Trophoblast cell (in vitro differentiated cells and primary cell): ENCODE measurements at regions not wholly inside any gene's neighbourhood (a gene's known extent, or its start where the extent isn't known, plus 50 kb on each side); places are given as distances from the start of the nearest gene placed in this dataset.

Experiments used
- DNase-seq, 2 donors: peaks; one replicate each; pipeline ENCODE4 v3.0.0-alpha.2; 2016
- H2AFZ ChIP-seq: 2 replicates; pipeline ENCODE4 v1.6.1; 2013; ENCODE audit warnings: low read length, moderate library complexity, mild to moderate bottlenecking; ENCODE audit not compliant: insufficient read depth, poor library complexity
- H2AK5ac ChIP-seq: 2 replicates; pipeline ENCODE4 v1.6.1; 2013; ENCODE audit warnings: mild to moderate bottlenecking, low read length
- H2BK120ac ChIP-seq: 2 replicates; pipeline ENCODE4 v1.6.1; 2013; ENCODE audit warnings: low read length, mild to moderate bottlenecking, moderate library complexity; ENCODE audit not compliant: insufficient read depth, poor library complexity
- H2BK12ac ChIP-seq: 2 replicates; pipeline ENCODE4 v1.6.1; 2013; ENCODE audit warnings: mild to moderate bottlenecking, low read length, moderate library complexity
- H2BK5ac ChIP-seq: 2 replicates; pipeline ENCODE4 v1.6.1; 2013; ENCODE audit warnings: low read length, low read depth, moderate library complexity, mild to moderate bottlenecking; ENCODE audit not compliant: poor library complexity
- H3K14ac ChIP-seq: 2 replicates; pipeline ENCODE4 v1.6.1; 2013; ENCODE audit warnings: mild to moderate bottlenecking, low read length
- H3K18ac ChIP-seq: 2 replicates; pipeline ENCODE4 v1.6.1; 2013; ENCODE audit warnings: mild to moderate bottlenecking, low read length
- H3K23ac ChIP-seq: 2 replicates; pipeline ENCODE4 v1.6.1; 2013; ENCODE audit warnings: low read length
- H3K27ac ChIP-seq: 2 replicates; pipeline ENCODE4 v1.5.1; 2013; ENCODE audit warnings: low read depth, mild to moderate bottlenecking, inconsistent platforms, low read length, moderate library complexity
- H3K27me3 ChIP-seq: 2 replicates; pipeline ENCODE4 v1.6.1; 2013; ENCODE audit warnings: inconsistent platforms, mild to moderate bottlenecking, low read length, moderate library complexity; ENCODE audit not compliant: insufficient read depth
- H3K36me3 ChIP-seq, 2 experiments: 1 replicate in 1 of 2; 2 replicates in 1 of 2; pipeline ENCODE4 v1.6.1; 2013; ENCODE audit warnings: low read length in 2 of 2, mild to moderate bottlenecking in 2 of 2, moderate library complexity in 1 of 2; ENCODE audit not compliant: insufficient read depth in 2 of 2, control insufficient read depth in 1 of 2
- H3K4ac ChIP-seq: 2 replicates; pipeline ENCODE4 v1.6.1; 2013; ENCODE audit warnings: low read depth, mild to moderate bottlenecking, low read length, moderate library complexity
- H3K4me1 ChIP-seq, 2 experiments: 1 replicate in 1 of 2; 2 replicates in 1 of 2; pipeline ENCODE4 v1.6.1; 2013; ENCODE audit warnings: low read length in 2 of 2, mild to moderate bottlenecking in 2 of 2, moderate library complexity in 1 of 2; ENCODE audit not compliant: insufficient read depth in 2 of 2, control insufficient read depth in 1 of 2
- H3K4me2 ChIP-seq: 2 replicates; pipeline ENCODE4 v1.6.1; 2013; ENCODE audit warnings: inconsistent platforms, mild to moderate bottlenecking, low read length, moderate library complexity
- H3K4me3 ChIP-seq: 2 replicates; pipeline ENCODE4 v1.5.1; 2013; ENCODE audit warnings: mild to moderate bottlenecking, low read depth, low read length, inconsistent platforms
- H3K79me1 ChIP-seq: one replicate; pipeline ENCODE4 v1.6.1; 2013; ENCODE audit warnings: low read length
- H3K79me2 ChIP-seq: 2 replicates; pipeline ENCODE4 v1.6.1; 2013; ENCODE audit warnings: low read length, mild to moderate bottlenecking; ENCODE audit not compliant: control insufficient read depth, insufficient read depth, poor library complexity
- H3K9ac ChIP-seq: 2 replicates; pipeline ENCODE4 v1.6.1; 2013; ENCODE audit warnings: mild to moderate bottlenecking, low read length
- H3K9me3 ChIP-seq: 2 replicates; pipeline ENCODE4 v1.6.1; 2013; ENCODE audit warnings: low read depth, mild to moderate bottlenecking, control low read depth, inconsistent platforms, low read length; ENCODE audit not compliant: insufficient read depth
- H4K12ac ChIP-seq: 2 replicates; pipeline ENCODE4 v1.6.1; 2013; ENCODE audit warnings: low read depth, mild to moderate bottlenecking, low read length, moderate library complexity
- H4K8ac ChIP-seq: 2 replicates; pipeline ENCODE4 v1.6.1; 2013; ENCODE audit warnings: low read depth, mild to moderate bottlenecking, low read length, moderate library complexity
- H4K91ac ChIP-seq: one replicate; pipeline ENCODE4 v1.6.1; 2013; ENCODE audit warnings: low read depth, mild to moderate bottlenecking, low read length, moderate library complexity
- WGBS: extraction: QIAGEN DNeasy Blood & Tissue Kit; methylation state at CpG from one replicate; pipeline ENCODE4 v1.1.7; 2013; ENCODE audit warnings: missing lambda C conversion rate; ENCODE audit not compliant: insufficient read length, insufficient coverage; ENCODE audit errors: extremely low coverage; 5-methylcytosine and 5-hydroxymethylcytosine counted together

DNA sequence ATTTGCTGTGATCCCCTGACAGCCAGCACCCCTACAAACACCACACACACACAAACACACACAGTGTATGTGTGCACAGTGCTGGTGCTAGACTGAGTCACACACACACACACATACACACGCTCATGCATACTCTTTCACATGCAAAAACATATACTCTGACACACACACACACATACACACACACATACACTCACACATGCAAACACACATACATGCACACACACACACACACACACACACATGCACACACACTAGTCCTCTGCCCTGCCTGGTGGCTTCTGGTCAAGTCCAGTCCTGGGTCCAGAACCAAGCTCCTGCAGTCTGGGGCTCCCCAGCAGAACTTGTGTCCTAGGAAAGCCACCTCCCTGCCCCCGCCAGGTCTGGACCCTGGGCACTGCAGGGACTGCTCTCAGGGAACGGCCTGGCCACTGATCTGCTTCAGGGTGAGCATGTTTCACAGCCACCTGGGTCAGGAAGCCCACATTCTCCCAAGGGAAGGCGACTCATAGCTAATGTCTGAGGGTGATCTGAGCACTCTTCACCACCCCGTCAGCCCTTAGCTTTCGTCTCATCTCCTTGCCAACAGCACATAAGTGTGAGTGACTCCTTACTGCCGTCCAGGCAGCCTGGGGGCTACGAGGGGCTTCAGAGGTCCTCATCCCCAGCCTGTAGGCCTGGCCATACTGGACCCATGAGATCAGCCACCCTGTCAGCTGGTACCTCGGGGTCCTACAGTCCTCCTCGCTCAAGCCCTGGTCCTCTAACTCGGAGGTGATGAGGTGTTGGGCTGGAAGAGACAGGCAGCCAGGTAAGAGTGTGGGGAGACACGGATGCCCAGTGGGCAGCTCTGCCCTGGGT is 88.1 kb downstream of the MCFD2 start:
- no peak for DNase-seq
- Histone ChIP-seq H3K79me2 (no peaks in the 10 kb centered on the region), H3K27ac (no peak overlapping the region), H2BK5ac (no peak overlapping the region), H3K36me3 (no peaks in the 10 kb centered on the region), H4K91ac (no peak overlapping the region), H3K4ac (no peak overlapping the region), H4K12ac (no peak overlapping the region), H3K4me3 (peak overlapping the region; percentile 10), H3K79me1 (no peaks in the 10 kb centered on the region), H2AFZ (no peak overlapping the region), H3K9me3 (peaks cover 2% of the 10 kb centered on the region), H3K18ac (no peak overlapping the region), H2BK12ac (no peak overlapping the region), H2AK5ac (no peak overlapping the region), H3K14ac (no peak overlapping the region), H3K4me2 (no peak overlapping the region), H3K27me3 (no peaks in the 10 kb centered on the region), H3K4me1 (no peaks in the 10 kb centered on the region), H2BK120ac (no peak overlapping the region), H4K8ac (no peak overlapping the region), H3K9ac (no peak overlapping the region), H3K23ac (no peak overlapping the region)
- WGBS = no CpG with 5 or more reads among the region's 12 CpGs

- Histone ChIP-seq H4K12ac (no peak overlapping the region), H3K4me3 (no peak overlapping the region), H2AFZ (no peak overlapping the region), H2BK12ac (no peak overlapping the region), H3K9me3 (peaks cover 2% of the 10 kb centered on the region), H4K91ac (no peak overlapping the region), H3K4ac (no peak overlapping the region), H3K9ac (no peak overlapping the region), H3K23ac (no peak overlapping the region), H3K14ac (no peak overlapping the region), H3K18ac (no peak overlapping the region), H2BK120ac (no peak overlapping the region), H3K4me1 (no peaks in the 10 kb centered on the region), H3K4me2 (no peak overlapping the region), H3K79me2 (no peaks in the 10 kb centered on the region), H3K36me3 (no peaks in the 10 kb centered on the region), H2BK5ac (no peak overlapping the region), H3K27ac (no peak overlapping the region), H3K27me3 (no peaks in the 10 kb centered on the region), H2AK5ac (no peak overlapping the region), H4K8ac (no peak overlapping the region), H3K79me1 (no peaks in the 10 kb centered on the region)
- no CpG with 5 or more reads among the region's 15 CpGs for WGBS
- no peak for DNase-seq
These were observed 88.9 kb downstream of the MCFD2 start for GRCh38 chr2:46826569-46827245.

GRCh38 chr2:46825939-46826568 is 89.6 kb downstream of the MCFD2 start:
- Histone ChIP-seq H3K4me3 (no peak overlapping the region), H4K12ac (no peak overlapping the region), H2BK120ac (no peak overlapping the region), H3K79me2 (no peaks in the 10 kb centered on the region), H3K79me1 (no peaks in the 10 kb centered on the region), H4K91ac (no peak overlapping the region), H3K27ac (no peak overlapping the region), H4K8ac (no peak overlapping the region), H2AFZ (no peak overlapping the region), H3K4me1 (no peaks in the 10 kb centered on the region), H3K9me3 (peaks cover 2% of the 10 kb centered on the region), H2BK5ac (no peak overlapping the region), H3K9ac (no peak overlapping the region), H3K4me2 (no peak overlapping the region), H2AK5ac (no peak overlapping the region), H2BK12ac (no peak overlapping the region), H3K27me3 (no peaks in the 10 kb centered on the region), H3K23ac (no peak overlapping the region), H3K4ac (no peak overlapping the region), H3K14ac (no peak overlapping the region), H3K36me3 (no peaks in the 10 kb centered on the region), H3K18ac (no peak overlapping the region)
- DNase-seq = no peak
- WGBS = no CpG with 5 or more reads among the region's 11 CpGs

DNA sequence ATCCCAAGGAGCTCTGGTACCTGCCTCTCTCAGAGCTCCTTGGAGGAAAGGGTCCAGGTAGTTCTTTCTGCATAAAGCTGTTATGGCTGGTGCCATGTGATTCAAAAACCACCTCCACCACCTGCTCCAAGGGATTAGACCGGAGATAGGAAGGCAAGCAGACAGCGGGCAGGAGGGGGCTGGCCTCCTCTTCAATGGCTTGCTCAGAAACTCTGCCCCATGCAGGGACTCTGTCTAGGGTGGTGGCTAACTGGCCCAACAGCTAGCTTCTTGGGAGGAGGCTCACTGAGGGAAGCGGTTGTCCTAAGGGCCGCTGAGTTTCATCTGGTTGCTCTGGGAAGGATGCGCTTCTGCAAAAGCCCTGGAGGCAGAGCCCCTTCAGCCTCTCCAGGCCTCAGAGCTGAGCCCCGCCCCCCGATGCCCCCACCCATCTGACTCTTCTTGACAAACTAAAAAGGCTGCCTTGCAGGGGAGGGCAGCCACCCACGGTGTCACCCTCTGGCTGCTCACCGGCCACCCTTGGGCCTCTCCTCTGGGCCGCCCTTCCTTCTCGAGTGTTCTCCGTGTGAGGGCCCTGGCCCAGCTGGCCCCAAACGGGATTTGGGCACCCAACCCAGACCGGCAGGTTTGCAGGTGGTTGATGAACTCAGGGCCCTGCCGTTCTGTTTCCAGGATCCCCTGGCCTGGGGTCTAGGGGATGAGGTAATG is 90.2 kb downstream of the MCFD2 start:
- Histone ChIP-seq H2AK5ac (no peak overlapping the region), H3K4ac (no peak overlapping the region), H3K27me3 (no peaks in the 10 kb centered on the region), H2BK5ac (no peak overlapping the region), H3K79me1 (no peaks in the 10 kb centered on the region), H3K36me3 (no peaks in the 10 kb centered on the region), H4K91ac (no peak overlapping the region), H3K4me1 (no peaks in the 10 kb centered on the region), H4K8ac (no peak overlapping the region), H3K27ac (no peak overlapping the region), H3K23ac (no peak overlapping the region), H3K18ac (no peak overlapping the region), H2AFZ (no peak overlapping the region), H4K12ac (no peak overlapping the region), H3K9ac (no peak overlapping the region), H3K14ac (no peak overlapping the region), H3K4me3 (no peak overlapping the region), H2BK120ac (no peak overlapping the region), H3K9me3 (peaks cover 2% of the 10 kb centered on the region), H3K4me2 (no peak overlapping the region), H3K79me2 (no peaks in the 10 kb centered on the region), H2BK12ac (no peak overlapping the region)
- no CpG with 5 or more reads among the region's 15 CpGs for WGBS
- no peak for DNase-seq
